Fibroblast of skin of right biceps (primary cell): ENCODE measurements at regions not wholly inside any gene's neighbourhood (a gene's known extent, or its start where the extent isn't known, plus 50 kb on each side); places are given as distances from the start of the nearest gene placed in this dataset.

Source experiments
- DNase-seq: peaks from one replicate; pipeline ENCODE4 v3.0.0-alpha.2; 2013

- no peak for DNase-seq
Observed at GRCh38 chr5:28215091-28215490, 1176.7 kb upstream of the CDH9 start.

- no peak for DNase-seq
Observed at GRCh38 chr5:28214292-28214691, 1175.9 kb upstream of the CDH9 start.

- no peak for DNase-seq
Observed at GRCh38 chr5:28208356-28208755, 1170.0 kb upstream of the CDH9 start.

GRCh38 chr5:28190011-28190410, 1151.6 kb upstream of the CDH9 start:
- no peak for DNase-seq

- no peak for DNase-seq
Observed at GRCh38 chr5:28174691-28175090, 1136.3 kb upstream of the CDH9 start.

- DNase-seq, result peak; percentile 60
Observed at GRCh38 chr5:28165096-28165495, 1126.7 kb upstream of the CDH9 start.

GRCh38 chr5:28164568-28164967, 1126.2 kb upstream of the CDH9 start:
- DNase-seq, result no peak

- peak; percentile 73 for DNase-seq
Observed at GRCh38 chr5:28156981-28157380, 1118.6 kb upstream of the CDH9 start.

- DNase-seq, result no peak
Observed at GRCh38 chr5:28143519-28143918, 1105.1 kb upstream of the CDH9 start.

- DNase-seq, result peak; percentile 43
Observed at GRCh38 chr5:28132151-28132550, 1093.8 kb upstream of the CDH9 start.

- no peak for DNase-seq
Observed at GRCh38 chr5:28117691-28118090, 1079.3 kb upstream of the CDH9 start.

- DNase-seq, result no peak
Observed at GRCh38 chr5:28117273-28117672, 1078.9 kb upstream of the CDH9 start.

- no peak for DNase-seq
Observed at GRCh38 chr5:28110781-28111180, 1072.4 kb upstream of the CDH9 start.

- DNase-seq, result no peak
Observed at GRCh38 chr5:28104080-28104479, 1065.7 kb upstream of the CDH9 start.

- DNase-seq, result no peak
Observed at GRCh38 chr5:28084069-28084468, 1045.7 kb upstream of the CDH9 start.

GRCh38 chr5:28082610-28083009, 1044.2 kb upstream of the CDH9 start:
- DNase-seq, result no peak

- DNase-seq, result no peak
Observed at GRCh38 chr5:28077291-28078240, 1039.2 kb upstream of the CDH9 start.

GRCh38 chr5:28066856-28067255, 1028.5 kb upstream of the CDH9 start:
- DNase-seq, result no peak

- no peak for DNase-seq
Observed at GRCh38 chr5:28065656-28066055, 1027.3 kb upstream of the CDH9 start.

GRCh38 chr5:28046596-28046995, 1008.2 kb upstream of the CDH9 start:
- DNase-seq, result no peak

GRCh38 chr5:28027851-28028250, 989.5 kb upstream of the CDH9 start:
- DNase-seq, result no peak

GRCh38 chr5:28017178-28017577, 978.8 kb upstream of the CDH9 start:
- no peak for DNase-seq

GRCh38 chr5:28014779-28015178, 976.4 kb upstream of the CDH9 start:
- DNase-seq, result no peak

GRCh38 chr5:28012538-28012937, 974.2 kb upstream of the CDH9 start:
- DNase-seq, result no peak

- DNase-seq, result no peak
Observed at GRCh38 chr5:28009576-28009975, 971.2 kb upstream of the CDH9 start.
